ENCODE measurements at regions not wholly inside any gene's neighbourhood (a gene's known extent, or its start where the extent isn't known, plus 50 kb on each side); places are given as distances from the start of the nearest gene placed in this dataset.

DNA sequence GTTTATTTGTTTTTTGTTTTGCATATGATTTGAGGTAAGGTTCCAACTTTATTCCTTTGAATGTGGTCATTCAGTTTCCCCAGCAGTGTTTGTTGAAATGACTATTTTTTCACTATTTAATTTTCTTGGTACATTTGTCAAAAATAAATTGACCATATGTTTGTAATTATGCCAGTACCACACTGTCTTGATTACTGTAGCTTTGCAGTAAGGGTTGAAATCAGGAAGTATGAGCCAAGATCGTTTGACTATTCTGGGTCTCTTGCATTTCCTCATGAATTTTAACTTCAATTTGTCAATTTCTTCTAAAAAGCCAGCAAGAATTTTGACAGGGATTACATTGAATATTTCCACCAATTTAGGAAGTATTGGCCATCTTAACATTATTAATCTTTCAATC lies 199.3 kb upstream of the PPFIA2 start:
- DNase-seq (ENCODE audit: low read depth, low spot score): no peak

DNA sequence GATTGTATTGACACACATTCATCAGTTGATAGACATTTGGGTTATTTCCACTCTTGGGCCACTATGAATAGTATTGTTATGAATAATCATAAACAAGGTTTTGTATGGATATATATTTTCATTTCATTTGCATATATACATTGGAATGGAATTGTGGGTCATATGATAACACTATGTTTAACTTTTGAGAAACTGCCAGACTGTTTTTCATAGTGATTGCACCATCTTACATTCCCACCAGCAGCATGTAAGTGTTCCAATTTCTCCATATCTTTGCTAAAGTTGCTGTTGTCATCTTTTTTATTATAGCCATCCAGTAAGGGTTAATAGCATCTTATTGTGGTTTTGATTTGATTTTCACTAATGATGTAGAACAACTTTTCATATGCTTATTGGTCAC lies 198.5 kb upstream of the PPFIA2 start:
- DNase-seq (ENCODE audit: low read depth, low spot score): no peak

DNA sequence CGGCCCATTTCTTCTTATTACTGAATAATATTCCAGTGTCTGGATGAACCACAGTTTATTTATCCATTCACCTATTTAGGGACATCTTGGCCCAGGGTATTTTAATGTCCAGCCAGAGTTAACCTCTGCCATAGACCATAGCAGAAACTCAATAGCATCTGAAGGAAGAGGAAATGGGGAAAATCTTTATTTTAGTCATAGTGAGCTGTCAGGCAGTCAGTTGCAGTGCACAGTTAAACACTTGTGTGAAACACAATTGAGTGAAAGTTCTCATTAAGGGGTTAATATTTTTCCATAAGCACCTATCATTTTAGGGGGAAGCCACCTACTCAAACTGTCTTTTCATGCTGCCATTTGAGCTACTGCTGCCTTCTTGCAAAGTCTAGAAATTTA lies 197.3 kb upstream of the PPFIA2 start:
- DNase-seq (ENCODE audit: low read depth, low spot score): no peak

DNA sequence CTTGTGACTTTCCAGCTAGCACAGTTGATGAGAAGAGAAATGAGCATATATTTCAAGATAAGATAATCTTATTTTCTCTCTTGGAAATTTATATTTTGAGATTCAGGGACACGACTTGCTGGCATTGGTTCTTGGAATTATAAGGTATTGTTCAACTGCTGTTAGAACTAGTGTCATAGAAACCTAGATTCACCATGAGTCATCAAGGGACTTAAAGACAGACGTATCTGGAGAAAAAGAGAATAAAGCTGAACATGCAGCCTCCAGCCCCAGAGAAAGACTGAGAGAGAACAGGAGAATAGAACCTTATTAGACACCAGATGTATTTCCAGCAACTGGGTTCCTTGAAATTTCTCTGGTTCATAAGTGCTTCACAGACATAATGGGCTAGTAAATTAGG lies 194.4 kb upstream of the PPFIA2 start:
- peak; percentile 13 for DNase-seq (ENCODE audit: low read depth, low spot score)

DNA sequence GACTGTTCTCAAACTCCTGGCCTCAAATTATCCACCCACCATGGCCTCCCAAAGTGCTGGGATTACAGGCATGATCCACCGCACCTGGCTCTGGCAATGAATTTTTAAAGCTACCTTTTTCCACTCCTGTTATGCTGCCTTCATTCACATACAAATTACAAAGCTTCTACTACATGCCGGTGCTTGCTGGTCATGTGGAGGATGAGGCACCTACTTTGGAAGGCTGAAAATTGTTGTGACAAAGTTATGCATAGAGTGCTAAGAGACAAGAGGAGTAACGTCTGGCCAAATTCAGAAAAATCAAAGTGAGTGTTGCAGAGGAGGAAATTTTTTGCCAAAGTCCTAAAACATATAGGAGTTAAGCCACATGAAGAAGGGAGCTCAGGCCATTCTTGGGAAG lies 191.7 kb upstream of the PPFIA2 start:
- DNase-seq (ENCODE audit: low read depth, low spot score): no peak

DNA sequence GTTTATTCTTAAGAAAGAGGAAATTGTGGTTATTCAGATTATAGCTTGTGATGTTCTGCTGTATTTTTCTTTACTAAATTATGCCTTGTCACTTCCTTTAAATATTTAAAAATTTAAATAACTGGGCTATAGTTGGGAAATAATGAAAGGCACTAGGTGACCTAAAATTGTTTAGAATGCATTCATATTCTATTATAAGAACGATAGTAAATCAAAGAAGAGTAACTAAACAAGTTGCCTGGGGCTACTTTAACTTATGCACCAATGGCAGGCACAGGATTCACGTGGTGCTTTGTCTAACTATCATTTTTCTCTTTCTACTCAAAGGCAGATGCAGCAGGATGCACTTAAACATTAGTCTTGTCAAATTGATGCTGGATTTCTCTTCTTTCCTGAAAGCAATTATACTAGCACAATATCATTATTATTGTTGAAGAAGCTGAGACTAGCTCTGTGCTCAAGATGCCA lies 190.7 kb upstream of the PPFIA2 start:
- no peak for DNase-seq (ENCODE audit: low read depth, low spot score)

DNA sequence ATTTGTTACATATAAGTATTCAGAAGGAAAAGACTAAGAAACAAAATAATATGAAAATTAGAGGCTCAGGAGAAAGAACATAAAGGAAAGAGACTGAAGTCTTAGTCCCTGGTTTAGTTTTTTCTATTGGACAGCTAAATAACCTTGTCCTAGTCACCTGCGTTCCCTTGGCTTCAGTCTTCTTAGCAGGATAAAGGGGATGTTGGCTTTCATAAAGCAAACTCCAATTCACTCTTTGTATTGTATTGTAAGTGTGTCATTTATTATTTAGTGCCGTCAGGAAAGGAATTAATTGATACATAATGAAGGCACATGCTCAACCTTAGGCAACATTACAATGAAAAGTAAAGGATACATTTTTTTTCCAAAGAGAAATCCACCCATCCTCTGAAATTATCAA lies 190.3 kb upstream of the PPFIA2 start:
- DNase-seq (ENCODE audit: low read depth, low spot score): no peak

DNA sequence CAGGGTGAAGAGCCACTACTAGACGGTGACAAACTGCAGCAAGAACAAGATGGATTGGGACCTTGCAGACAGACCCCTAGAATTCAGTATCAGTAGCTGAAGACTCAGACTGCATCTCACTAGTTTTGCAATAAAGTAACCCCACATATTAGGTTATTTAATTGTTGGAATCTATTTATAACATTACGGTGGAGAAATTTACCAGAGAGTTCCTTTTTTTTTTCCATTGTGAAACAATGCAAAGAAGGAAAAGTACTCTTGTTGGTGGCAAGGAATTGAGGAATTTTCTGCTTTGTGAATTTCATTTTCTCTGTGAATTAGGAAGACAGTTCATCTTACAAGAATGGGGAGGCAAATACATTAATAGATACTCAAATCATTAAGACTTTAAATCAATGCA lies 185.7 kb upstream of the PPFIA2 start:
- DNase-seq (ENCODE audit: low read depth, low spot score): no peak

DNA sequence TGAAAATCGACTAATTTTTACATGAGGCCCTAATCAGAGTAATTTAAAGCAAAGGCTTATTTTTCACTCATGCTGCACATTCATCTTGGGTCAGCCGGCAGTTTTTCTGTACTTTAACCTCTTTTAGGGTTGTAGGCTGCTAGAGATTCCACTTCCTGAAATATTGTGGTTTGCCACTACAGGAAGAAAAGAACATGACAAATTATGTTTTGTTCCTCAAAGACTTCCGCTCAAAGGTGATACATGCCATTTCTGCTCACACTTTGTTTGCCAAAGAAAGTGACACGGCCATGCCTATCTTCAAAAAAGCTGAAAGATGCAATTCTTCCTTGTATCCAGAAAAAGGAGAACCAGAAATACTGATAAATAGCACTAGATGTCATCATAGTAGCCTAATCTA lies 183.4 kb upstream of the PPFIA2 start:
- no peak for DNase-seq (ENCODE audit: low read depth, low spot score)

DNA sequence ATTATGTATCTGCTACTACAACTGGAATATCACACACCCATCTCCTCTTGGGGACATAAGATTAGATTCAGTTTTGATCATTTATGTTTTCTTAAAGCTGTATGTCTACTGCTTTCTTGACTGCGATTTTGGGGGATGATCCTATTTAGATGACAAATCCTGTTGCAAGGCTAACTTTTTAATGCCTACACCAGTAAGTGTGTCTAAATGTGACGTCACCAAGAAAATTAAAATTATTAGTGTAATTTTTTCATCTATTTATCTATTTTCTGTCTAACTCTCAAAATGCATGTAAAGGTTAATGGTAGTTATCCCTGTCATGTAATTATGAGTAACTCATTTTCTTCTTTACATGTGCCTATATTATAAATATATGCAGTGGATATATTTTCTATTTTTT lies 170.9 kb upstream of the PPFIA2 start:
- DNase-seq (ENCODE audit: low read depth, low spot score): no peak

DNA sequence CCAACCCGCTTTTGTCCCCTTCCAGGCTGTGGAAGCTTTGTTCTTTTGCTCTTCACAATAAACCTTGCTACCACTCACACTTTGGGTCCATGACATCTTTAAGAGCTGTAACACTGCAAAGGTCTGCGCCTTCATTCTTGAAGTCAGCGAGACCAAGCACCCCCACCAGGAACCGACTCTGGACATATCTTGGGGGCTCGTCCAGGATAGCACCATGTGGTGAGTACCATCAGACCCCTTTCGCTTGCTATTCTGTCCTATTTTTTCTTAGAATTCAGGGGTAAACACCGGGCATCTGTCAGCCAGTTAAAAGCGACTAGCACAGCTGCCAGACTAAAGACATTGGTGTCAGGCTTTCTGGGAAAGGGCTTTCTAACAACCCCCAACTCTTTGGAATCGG lies 137.6 kb upstream of the PPFIA2 start:
- DNase-seq (ENCODE audit: low read depth, low spot score): peak; percentile 30

DNA sequence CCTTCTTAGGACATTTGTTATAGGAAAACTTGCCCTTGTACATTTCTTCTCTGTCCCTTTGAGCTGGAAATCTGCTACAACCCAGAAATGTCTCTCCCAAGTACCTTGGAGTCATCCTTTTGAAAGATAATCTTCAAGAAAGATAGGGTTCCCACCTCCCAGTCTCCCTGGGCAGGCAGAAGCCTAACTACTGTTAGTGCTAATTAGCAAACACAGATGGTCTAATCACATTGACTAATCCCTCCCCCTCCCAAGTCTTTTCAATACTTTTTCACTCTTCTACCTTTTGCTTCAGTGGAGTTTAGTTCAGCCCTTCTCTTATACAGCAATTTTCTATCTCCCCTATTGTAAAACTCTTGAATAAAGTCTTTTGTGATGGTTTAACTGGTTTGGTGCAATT lies 129.8 kb upstream of the PPFIA2 start:
- DNase-seq (ENCODE audit: low read depth, low spot score): no peak

DNA sequence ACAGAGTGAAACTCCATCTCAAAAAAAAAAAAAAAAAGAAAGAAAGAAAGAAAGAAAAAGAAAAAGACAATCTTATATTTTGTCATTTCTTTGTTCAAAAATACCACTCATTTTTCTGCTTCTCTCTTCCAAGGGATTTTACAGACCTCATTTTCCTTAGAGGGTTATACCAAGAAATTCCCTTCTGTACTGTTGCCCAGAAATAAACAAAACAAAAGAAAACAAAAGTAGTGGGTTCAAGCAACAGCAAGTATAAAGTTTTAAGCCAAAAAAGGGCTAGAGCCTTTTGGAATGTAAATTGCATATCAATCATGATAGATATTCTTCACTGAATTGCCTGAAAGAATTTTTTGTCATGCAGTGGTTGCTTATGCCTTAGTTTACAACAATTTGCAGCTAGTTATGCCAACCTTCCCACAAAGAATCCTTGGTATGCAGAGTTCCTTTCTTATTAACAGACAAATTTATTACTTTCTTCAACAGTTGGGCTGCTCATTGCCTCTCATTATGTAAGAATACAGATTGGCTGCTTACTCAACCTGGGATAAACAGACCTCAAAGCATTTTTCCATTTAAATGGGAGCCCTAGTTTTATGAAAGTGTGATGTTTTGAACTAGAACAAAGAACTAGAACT lies 129.1 kb upstream of the PPFIA2 start:
- peak; percentile 92 for DNase-seq (ENCODE audit: low read depth, low spot score)

DNA sequence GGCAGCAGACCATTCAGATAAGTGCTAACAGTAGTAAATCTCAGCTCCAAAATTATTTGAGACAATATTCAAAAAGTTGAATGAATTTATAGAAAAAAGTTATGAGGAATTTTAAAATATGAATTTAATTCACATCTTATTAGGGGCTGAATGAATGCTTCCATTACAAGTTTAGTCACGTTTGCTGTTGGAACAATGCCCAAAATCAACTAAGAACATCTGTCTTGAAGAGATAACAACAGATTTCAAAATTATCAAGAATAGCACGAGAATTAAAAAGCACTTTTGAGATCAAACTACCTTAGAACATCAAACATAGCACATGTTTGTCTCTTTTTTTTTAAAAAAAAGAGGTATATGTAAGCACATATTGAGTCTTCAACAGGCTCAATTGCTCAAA lies 115.4 kb upstream of the PPFIA2 start:
- no peak for DNase-seq (ENCODE audit: low read depth, low spot score)

DNA sequence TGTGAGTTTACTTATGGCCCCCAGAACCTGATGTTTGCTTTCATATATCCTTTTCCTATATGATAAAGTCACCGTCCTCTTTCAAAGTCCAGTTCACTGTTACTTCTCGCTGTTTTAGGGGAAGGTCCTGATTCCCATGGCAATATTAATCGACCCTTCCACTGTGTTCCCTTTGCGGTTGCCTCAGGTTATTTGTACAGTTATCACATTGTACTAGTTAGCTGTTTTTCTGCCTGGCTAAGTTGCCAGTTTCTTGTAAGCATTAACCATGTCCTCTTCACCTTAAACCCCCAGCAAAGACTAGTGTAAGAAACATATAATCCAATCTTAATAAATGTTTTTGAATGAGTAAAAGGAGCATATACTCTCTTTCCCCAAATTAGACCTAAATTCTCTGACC lies 115.0 kb upstream of the PPFIA2 start:
- no peak for DNase-seq (ENCODE audit: low read depth, low spot score)

DNA sequence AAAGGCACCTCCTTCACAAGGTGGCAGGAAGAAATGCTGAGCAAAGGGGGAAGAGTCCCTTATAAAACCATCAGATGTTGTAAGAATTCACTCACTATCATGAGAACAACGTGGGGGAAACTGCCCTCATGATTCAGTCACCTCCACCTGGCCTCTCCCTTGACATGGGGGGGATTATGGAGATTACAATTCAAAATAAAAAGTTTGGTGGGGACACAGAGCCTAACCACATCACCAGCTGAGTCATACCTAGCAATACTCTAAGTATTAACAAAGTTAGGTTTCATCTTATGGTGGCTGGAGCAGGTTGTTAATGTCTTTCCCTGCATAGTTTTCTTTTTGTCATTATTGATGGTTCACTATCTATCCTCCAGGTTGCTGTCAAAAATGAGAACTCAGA lies 113.2 kb upstream of the PPFIA2 start:
- no peak for DNase-seq (ENCODE audit: low read depth, low spot score)

DNA sequence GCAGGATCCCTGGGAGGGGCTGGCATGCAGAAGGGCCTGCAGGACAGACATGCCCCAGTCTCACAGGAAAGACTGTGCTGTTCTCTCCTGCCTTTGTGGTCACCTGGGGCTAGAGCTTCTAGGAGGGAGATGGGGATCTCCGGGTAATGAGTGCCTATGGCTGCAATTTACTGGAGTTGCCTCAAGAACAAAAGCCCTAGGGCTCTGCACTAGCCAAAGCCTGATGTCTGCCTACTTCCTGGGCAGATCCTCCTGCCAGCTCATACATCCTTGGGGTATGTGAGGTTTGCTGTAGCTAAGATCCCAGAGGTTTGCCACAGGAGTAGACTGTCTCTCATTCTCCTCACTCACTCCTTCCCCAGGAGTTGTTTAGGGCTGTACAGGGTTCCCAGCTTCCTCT lies 106.9 kb upstream of the PPFIA2 start:
- DNase-seq (ENCODE audit: low read depth, low spot score): no peak

DNA sequence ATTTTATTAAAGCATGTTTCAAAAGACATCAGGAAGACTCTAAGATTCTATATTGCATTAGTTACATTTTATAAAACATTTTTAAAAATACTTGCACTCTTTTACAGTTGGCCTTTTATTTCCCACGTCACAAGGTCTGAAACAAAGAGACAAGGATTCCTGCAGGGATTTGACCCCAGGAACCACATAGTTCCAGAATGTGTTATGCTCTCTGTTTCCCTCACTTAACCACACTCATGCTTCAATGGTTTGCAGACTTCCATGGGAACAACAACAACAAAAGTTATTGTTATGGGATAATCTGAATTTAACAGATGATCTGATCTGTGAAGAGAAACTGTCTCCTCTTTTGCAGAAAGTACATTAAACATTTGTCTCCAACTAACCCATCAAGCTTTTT lies 104.3 kb upstream of the PPFIA2 start:
- DNase-seq (ENCODE audit: low read depth, low spot score): peak; percentile 83

DNA sequence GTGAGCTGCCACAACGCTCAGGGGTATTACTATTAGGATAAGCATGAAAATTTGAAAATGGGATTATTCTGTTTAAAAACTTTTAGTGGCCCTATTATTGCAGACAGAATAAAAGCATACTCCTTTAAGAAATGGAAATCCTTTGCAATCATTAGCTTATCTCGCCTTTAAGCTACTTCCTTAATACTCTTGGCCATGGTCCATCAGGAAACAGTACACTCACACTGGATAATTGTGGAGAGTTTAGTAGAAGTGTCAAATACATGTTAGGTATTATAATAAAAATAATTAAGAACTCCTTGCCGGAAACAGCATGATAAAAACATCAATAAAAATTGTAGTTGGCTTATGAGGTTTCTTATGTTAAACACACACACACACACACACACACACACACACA lies 100.4 kb upstream of the PPFIA2 start:
- DNase-seq (ENCODE audit: low read depth, low spot score): peak; percentile 17

DNA sequence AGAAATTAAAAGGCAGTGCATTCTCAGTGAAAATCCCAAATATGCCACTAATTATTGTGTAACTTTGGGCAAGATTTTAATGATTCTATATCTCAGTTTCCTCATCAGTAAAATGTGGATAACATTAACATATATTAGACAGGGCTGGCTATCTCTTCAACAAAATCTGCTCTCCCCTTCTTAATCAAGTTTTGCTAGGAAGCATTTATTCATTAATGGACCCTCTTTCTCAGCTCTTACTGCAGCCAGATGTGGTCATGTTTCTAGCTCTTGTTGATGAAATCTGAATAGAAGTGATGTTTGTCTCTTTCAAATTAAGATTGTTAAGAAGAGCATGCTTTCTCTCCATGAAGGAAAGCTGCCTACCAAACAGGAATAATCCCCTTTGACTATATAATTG lies 84.4 kb upstream of the PPFIA2 start:
- no peak for DNase-seq (ENCODE audit: low read depth, low spot score)

DNA sequence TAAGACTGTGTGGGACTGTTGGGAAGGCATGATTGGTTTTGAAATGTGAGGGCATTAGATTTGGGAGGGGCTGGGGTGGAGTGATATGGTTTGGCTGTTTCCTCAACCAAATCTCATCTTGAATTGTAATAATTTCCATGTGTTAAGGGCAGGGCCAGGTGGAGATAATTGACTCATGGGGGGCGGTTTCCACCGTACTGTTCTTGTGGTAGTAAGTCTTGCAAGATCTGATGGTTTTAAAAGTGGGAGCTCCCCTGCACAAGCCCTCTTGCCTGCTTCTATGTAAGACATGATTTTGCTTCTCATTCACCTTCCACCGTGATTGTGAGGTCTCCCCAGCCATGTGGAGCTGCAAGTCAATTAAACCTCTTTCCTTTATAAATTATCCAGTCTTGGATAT lies 76.6 kb upstream of the PPFIA2 start:
- DNase-seq (ENCODE audit: low read depth, low spot score): no peak

DNA sequence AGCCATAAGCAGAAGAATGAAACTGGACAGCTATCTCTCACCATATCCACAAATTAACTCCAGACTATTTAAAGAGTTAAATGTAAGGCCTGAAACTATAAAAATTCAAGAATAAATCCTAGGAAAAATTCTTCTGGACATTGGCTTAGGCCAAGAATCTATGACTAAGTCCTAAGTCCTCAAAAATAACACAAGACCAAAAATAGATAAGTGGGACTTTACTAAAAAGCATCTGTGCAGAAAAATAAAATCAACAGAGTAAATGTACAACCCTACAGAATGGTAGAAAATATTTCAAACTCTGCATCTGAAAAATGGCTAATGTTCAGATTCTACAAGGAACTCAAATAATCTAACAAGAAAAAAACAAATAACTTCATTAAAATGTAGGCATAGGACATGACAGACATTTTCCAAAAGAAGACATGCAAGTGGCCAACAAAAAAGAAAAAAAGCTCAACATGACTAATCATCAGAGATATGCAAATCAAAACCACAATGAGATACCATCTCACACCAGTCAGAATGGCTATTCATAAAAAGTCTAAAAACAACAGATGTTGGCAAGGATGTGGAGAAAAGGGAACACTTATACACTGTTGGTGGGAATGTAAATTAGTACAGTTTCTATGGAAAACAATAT lies 61.0 kb upstream of the PPFIA2 start:
- peak; percentile 70 for DNase-seq (ENCODE audit: low read depth, low spot score)

DNA sequence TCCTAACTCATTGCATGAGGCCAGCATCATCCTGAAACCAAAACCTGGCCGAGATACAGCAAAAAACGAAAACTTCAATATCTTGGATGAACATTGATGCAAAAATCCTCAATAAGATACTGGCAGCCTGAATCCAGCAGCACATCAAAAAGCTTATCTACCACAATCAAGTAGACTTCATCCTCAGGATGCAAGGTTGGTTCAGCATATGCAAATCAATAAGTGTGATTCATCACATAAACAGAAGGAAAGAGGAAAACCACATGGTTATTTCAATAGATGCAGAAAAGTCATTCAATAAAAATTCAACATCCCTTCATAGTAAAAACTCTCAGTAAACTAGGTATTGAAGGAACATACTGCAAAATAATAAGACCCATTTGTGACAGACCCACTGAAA lies 56.5 kb upstream of the PPFIA2 start:
- DNase-seq (ENCODE audit: low read depth, low spot score): peak; percentile 28

DNA sequence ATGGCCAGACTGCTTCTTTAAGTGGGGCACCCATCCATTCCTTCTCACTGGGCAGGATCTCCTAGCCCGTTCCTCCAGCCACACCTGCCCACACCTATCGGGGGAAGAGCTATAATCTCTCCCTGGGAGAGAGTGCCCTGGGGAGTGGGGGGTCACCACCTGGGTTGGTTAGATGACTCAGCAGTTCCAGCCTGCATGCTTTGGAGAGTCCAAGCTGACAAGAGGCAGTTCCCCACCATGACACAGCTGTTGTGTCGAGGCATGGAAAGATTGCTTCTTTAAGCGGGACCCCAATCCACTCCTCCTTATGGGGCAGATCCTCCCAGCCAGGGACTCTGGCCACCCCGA lies 52.6 kb upstream of the PPFIA2 start:
- no peak for DNase-seq (ENCODE audit: low read depth, low spot score)

Measured in astrocyte of the hippocampus (primary cell).